HG02759 (cell line): ENCODE measurements at regions not wholly inside any gene's neighbourhood (a gene's known extent, or its start where the extent isn't known, plus 50 kb on each side); places are given as distances from the start of the nearest gene placed in this dataset.

ENCODE experiments used
- ATAC-seq: cut with Tn5 transposase; IDR thresholded peaks from one replicate; pipeline ENCODE4 v1.9.1; 2021; ENCODE audit warnings: mild to moderate bottlenecking, moderate library complexity; ENCODE audit not compliant: unreplicated experiment

GRCh38 chr5:9707732-9708462, 77.7 kb upstream of the TAS2R1 start:
- no peak for ATAC-seq

- no peak for ATAC-seq
These were observed 69.5 kb upstream of the TAS2R1 start for GRCh38 chr5:9699681-9700080.

- no peak for ATAC-seq
These were observed 68.7 kb upstream of the TAS2R1 start for GRCh38 chr5:9698841-9699240.

- ATAC-seq, result no peak
These were observed 68.1 kb upstream of the TAS2R1 start for GRCh38 chr5:9698125-9698826.

- no peak for ATAC-seq
These were observed 62.4 kb upstream of the TAS2R1 start for GRCh38 chr5:9692576-9692975.

GRCh38 chr5:9691261-9691660, 61.1 kb upstream of the TAS2R1 start:
- ATAC-seq, result no peak

- ATAC-seq, result no peak
These were observed 60.6 kb upstream of the TAS2R1 start for GRCh38 chr5:9690751-9691150.

GRCh38 chr5:9686216-9686615, 56.1 kb upstream of the TAS2R1 start:
- no peak for ATAC-seq

GRCh38 chr5:9681706-9682105, 51.6 kb upstream of the TAS2R1 start:
- ATAC-seq, result no peak
